ENCODE measurements at regions not wholly inside any gene's neighbourhood (a gene's known extent, or its start where the extent isn't known, plus 50 kb on each side); places are given as distances from the start of the nearest gene placed in this dataset.

DNA sequence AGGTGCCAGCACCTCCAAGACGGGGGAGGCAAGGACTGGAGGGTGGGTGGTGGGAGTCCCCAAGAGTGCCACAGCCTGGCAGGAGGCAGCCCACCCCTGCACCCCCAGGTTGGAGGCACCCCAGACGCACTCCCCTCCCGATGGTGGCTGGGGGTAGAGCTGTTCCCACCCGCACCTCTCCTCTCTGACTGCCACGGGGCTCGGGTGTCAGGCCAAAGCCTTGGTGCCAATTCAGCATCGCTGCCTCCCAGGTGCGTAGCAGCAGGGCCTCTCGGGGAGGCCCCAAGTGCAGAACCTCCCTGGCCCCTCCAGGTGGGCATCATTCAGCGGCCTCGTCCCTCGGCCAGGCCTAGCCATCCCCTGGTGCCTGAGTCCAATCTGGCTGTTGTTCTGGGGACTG lies 81.1 kb downstream of the ENGASE start:
- H3K4me1 ChIP-seq (ENCODE audit: control insufficient read depth, extremely low read depth, insufficient read depth, low read length), result no peaks in the 10 kb centered on the region
- H3K4me3 ChIP-seq (replicated peaks in 1 of 3; ENCODE audit: insufficient read depth in 1 of 3, low read depth in 1 of 3, low read length in 3 of 3), result no peak overlapping the region
- dilution Hi-C loops (cut with MboI; ENCODE audit: extremely low pct_ligation_motif_present, low sequenced_read_pairs), result no loop called here
- no peak overlapping the region for H3K4me2 ChIP-seq (ENCODE audit: insufficient read depth, low read length)
- H3K9ac ChIP-seq (replicated peaks; ENCODE audit: extremely low read depth, insufficient read depth, low read length), result no peak overlapping the region
- FAIRE-seq (no peak), DNase-seq (ENCODE audit: low read depth, low spot score) (no peak)
- POLR2A ChIA-PET, result no interaction called here
- H3K9me1 ChIP-seq (replicated peaks; ENCODE audit: control insufficient read depth, extremely low read depth, insufficient read depth, low read length), result no peaks in the 10 kb centered on the region
- H4K20me1 ChIP-seq (replicated peaks; ENCODE audit: control insufficient read depth, extremely low read depth, insufficient read depth, low read length), result no peaks in the 10 kb centered on the region
- no peaks in the 10 kb centered on the region for H3K9me3 ChIP-seq (replicated peaks; ENCODE audit: control insufficient read depth, insufficient read depth, low read length)
- intact Hi-C loops (cut with micrococcal nuclease), result no loop called here
- TF ChIP-seq FOS (IDR thresholded peaks at IDR 0.05; ENCODE audit: borderline replicate concordance, insufficient read depth, low read length), result no peak
- TF ChIP-seq, protein P1, sequence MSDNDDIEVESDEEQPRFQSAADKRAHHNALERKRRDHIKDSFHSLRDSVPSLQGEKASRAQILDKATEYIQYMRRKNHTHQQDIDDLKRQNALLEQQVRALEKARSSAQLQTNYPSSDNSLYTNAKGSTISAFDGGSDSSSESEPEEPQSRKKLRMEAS (IDR thresholded peaks at IDR 0.05; ENCODE audit: insufficient read depth, insufficient read length), result no peak
- TF ChIP-seq MYC (IDR thresholded peaks at IDR 0.05; ENCODE audit: low read depth, low read length), result no peak
- no peak for TF ChIP-seq GATA2 (IDR thresholded peaks at IDR 0.05; ENCODE audit: insufficient read depth, insufficient read length, low read depth, low read length)
- TF ChIP-seq POLR2A (IDR thresholded peaks at IDR 0.05; ENCODE audit: low read depth, low read length), result no peak
- TF ChIP-seq, protein P2, sequence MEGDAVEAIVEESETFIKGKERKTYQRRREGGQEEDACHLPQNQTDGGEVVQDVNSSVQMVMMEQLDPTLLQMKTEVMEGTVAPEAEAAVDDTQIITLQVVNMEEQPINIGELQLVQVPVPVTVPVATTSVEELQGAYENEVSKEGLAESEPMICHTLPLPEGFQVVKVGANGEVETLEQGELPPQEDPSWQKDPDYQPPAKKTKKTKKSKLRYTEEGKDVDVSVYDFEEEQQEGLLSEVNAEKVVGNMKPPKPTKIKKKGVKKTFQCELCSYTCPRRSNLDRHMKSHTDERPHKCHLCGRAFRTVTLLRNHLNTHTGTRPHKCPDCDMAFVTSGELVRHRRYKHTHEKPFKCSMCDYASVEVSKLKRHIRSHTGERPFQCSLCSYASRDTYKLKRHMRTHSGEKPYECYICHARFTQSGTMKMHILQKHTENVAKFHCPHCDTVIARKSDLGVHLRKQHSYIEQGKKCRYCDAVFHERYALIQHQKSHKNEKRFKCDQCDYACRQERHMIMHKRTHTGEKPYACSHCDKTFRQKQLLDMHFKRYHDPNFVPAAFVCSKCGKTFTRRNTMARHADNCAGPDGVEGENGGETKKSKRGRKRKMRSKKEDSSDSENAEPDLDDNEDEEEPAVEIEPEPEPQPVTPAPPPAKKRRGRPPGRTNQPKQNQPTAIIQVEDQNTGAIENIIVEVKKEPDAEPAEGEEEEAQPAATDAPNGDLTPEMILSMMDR (IDR thresholded peaks at IDR 0.05; ENCODE audit: extremely low read depth in 1 of 2, insufficient read depth in 1 of 2, low read depth in 1 of 2, low read length in 2 of 2), result no peak
- no peak for TF ChIP-seq POLR2AphosphoS5 (IDR thresholded peaks at IDR 0.05; ENCODE audit: insufficient read depth, low read depth, low read length)
- no peak for TF ChIP-seq JUN (IDR thresholded peaks at IDR 0.05; ENCODE audit: borderline replicate concordance, insufficient read depth, insufficient read length, low read depth)
- TF ChIP-seq EZH2 (IDR thresholded peaks at IDR 0.05; ENCODE audit: borderline replicate concordance, low read depth, low read length, severe bottlenecking), result no peak
- no peaks in the 10 kb centered on the region for H3K79me2 ChIP-seq (ENCODE audit: control insufficient read depth, insufficient read depth, low read length)
- H3K36me3 ChIP-seq (ENCODE audit: control insufficient read depth in 2 of 2, extremely low read depth in 1 of 2, insufficient read depth in 2 of 2, low read length in 2 of 2), result no peaks in the 10 kb centered on the region
- no peaks in the 10 kb centered on the region for H3K27me3 ChIP-seq (ENCODE audit: control insufficient read depth in 2 of 2, insufficient read depth in 2 of 2, low read length in 2 of 2)
- no peak overlapping the region for H2AFZ ChIP-seq (ENCODE audit: low read depth, low read length)
- CTCF ChIA-PET, result no interaction called here
- no peak overlapping the region for H3K27ac ChIP-seq (ENCODE audit: insufficient read depth, low read depth, low read length)
- BruUV-seq (replicated peaks), result no TSS peak
